Tibial nerve (tissue), 4 donors: ENCODE measurements at regions not wholly inside any gene's neighbourhood (a gene's known extent, or its start where the extent isn't known, plus 50 kb on each side); places are given as distances from the start of the nearest gene placed in this dataset.

Experiments
- DNase-seq, 2 donors: peaks; one replicate each; pipeline ENCODE4 v3.0.0-alpha.2; 2019; ENCODE audit warnings: low spot score in 2 of 2
- H3K27ac ChIP-seq, 4 donors: fragments of 200-600 bp; sonication (generic) in 3 of 4; one replicate each; pipeline ENCODE4 v1.5.1; 2017 to 2019; ENCODE audit warnings: mild to moderate bottlenecking in 1 of 4
- H3K27me3 ChIP-seq, 2 donors: fragments of 200-600 bp; sonication (generic) in 1 of 2; one replicate each; pipeline versions ENCODE4 v1.5.1 to v1.6.0; 2017 to 2019
- H3K36me3 ChIP-seq, 3 donors: fragments of 200-600 bp; sonication (generic); one replicate each; pipeline ENCODE4 v1.5.1; 2018 to 2019
- H3K4me1 ChIP-seq, 4 donors: fragments of 200-600 bp; sonication (generic) in 3 of 4; one replicate each; pipeline ENCODE4 v1.5.1; 2017 to 2019
- H3K4me3 ChIP-seq, 4 donors: fragments of 200-600 bp; sonication (generic) in 3 of 4; one replicate each; pipeline ENCODE4 v1.5.1; 2017 to 2019; ENCODE audit warnings: mild to moderate bottlenecking in 1 of 4, moderate library complexity in 1 of 4
- H3K9me3 ChIP-seq, 4 donors: fragments of 200-600 bp; sonication (generic) in 3 of 4; one replicate each; pipeline ENCODE4 v1.5.1; 2017 to 2019
- EP300 ChIP-seq, 2 donors: sonication (generic); formaldehyde crosslinking; IDR thresholded peaks; one replicate each; pipeline ENCODE4 v1.6.1; 2017; ENCODE audit warnings: antibody characterized with exemption in 2 of 2, mild to moderate bottlenecking in 1 of 2
- POLR2A ChIP-seq, 2 donors: fragments of 450-650 bp; IDR thresholded peaks; one replicate each; pipeline ENCODE4 v1.6.1; 2017; ENCODE audit warnings: antibody characterized with exemption in 2 of 2, mild to moderate bottlenecking in 2 of 2, moderate library complexity in 2 of 2
- WGBS, 2 donors: methylation state at CpG; one replicate each; pipeline ENCODE4 v1.1.5; 2018; 5-methylcytosine and 5-hydroxymethylcytosine counted together
- TF ChIP-seq, protein P1 (sequence below), 5 experiments: fragments of 200-600 bp in 3 of 5; fragments of 450-650 bp in 2 of 5; sonication (generic) in 3 of 5; IDR thresholded peaks; one replicate each; pipeline ENCODE4 v1.5.1; 2016 to 2019; ENCODE audit warnings: antibody characterized with exemption in 5 of 5, mild to moderate bottlenecking in 3 of 5, moderate library complexity in 2 of 5

DNA sequence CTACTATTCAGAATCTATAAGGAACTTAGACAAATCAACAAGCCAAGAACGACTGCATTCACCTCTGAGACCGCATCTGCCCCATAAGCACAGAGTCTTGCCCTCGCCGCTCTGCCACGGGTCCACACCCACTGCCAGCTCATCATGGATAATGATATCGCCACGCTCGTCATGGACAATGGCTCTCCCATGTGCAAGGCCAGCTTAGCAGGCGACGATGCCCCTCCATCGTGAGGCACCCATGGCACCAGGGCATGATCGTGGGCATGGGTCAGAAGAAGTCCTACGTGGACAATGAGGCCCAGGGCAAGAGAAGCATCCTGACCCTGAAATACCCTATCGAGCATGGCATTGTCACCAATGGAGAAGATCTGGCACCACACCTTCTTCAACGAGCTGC is 92.1 kb upstream of the FXR1 start:
- Histone ChIP-seq H3K27ac (no peak overlapping the region), H3K9me3 (no peaks in the 10 kb centered on the region), H3K36me3 (no peaks in the 10 kb centered on the region), H3K4me3 (no peak overlapping the region), H3K4me1 (no peaks in the 10 kb centered on the region), H3K27me3 (no peaks in the 10 kb centered on the region)
- TF ChIP-seq, protein P1, sequence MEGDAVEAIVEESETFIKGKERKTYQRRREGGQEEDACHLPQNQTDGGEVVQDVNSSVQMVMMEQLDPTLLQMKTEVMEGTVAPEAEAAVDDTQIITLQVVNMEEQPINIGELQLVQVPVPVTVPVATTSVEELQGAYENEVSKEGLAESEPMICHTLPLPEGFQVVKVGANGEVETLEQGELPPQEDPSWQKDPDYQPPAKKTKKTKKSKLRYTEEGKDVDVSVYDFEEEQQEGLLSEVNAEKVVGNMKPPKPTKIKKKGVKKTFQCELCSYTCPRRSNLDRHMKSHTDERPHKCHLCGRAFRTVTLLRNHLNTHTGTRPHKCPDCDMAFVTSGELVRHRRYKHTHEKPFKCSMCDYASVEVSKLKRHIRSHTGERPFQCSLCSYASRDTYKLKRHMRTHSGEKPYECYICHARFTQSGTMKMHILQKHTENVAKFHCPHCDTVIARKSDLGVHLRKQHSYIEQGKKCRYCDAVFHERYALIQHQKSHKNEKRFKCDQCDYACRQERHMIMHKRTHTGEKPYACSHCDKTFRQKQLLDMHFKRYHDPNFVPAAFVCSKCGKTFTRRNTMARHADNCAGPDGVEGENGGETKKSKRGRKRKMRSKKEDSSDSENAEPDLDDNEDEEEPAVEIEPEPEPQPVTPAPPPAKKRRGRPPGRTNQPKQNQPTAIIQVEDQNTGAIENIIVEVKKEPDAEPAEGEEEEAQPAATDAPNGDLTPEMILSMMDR (IDR thresholded peaks at IDR 0.05): no peak
- TF ChIP-seq EP300 (IDR thresholded peaks at IDR 0.05) (no peak), POLR2A (IDR thresholded peaks at IDR 0.05) (no peak)
- DNase-seq: no peak
- WGBS, 2 donors: 94 to 95% methylated on average over 13 to 15 of the region's 15 CpGs

DNA sequence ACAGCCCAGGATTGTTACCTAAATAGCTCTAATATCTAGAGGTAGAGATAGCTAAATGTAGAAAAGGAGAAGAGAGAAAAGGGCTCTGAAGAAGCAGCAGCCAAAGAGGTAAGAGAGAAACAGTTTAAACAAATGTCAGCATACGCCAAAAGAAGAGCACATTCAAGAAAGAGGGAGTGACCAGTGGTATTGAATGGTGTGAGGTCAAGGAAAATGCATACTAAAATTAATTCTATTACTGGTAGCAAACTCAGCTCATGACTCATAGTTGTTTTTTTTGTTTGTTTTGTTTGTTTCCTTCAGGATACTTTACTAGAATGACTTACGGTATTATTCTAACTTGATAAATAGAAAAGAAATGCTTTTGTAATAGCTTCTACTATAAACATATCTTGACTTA is 86.5 kb upstream of the FXR1 start:
- no peak for DNase-seq
- WGBS, 2 donors: 70 to 72% methylated on average over 2 of the region's 2 CpGs
- TF ChIP-seq, protein P1 (IDR thresholded peaks at IDR 0.05): no peak
- TF ChIP-seq POLR2A (IDR thresholded peaks at IDR 0.05) (no peak), EP300 (IDR thresholded peaks at IDR 0.05) (no peak)

DNA sequence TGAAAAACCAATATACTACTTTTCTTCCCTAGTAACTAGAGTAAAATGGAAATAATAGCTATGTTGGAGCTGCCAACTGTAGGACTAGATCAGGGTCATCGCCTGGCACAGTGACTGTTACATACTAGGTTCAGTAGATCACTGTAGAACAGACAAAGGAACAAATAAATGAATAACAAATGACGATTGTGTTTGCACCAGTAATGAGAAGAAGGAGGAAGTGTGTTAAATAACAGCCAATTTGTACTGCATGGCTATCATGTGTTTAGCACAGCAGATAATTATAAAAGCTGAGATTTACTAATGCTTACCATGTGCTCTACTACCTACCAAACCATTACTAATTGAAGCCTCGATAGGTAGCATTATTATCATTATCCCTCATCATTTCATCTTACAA is 85.3 kb upstream of the FXR1 start:
- no peak for DNase-seq
- H3K4me3 ChIP-seq: no peak overlapping the region
- TF ChIP-seq POLR2A (IDR thresholded peaks at IDR 0.05): no peak
- no peaks in the 10 kb centered on the region for H3K27me3 ChIP-seq
- H3K4me1 ChIP-seq: no peaks in the 10 kb centered on the region
- WGBS, 2 donors: 59 to 60% methylated on average over 3 of the region's 3 CpGs
- H3K9me3 ChIP-seq: peaks cover 0 to 10% (median 0%) of the 10 kb centered on the region in 4 donors
- no peaks in the 10 kb centered on the region for H3K36me3 ChIP-seq
- H3K27ac ChIP-seq: no peak overlapping the region

More for the DNA sequence above, 86.5 kb upstream of the FXR1 start:
- Histone ChIP-seq H3K4me3 (no peak overlapping the region), H3K4me1 (no peaks in the 10 kb centered on the region), H3K9me3 (peaks cover 0 to 10% (median 0%) of the 10 kb centered on the region in 4 donors), H3K27me3 (no peaks in the 10 kb centered on the region), H3K36me3 (no peaks in the 10 kb centered on the region), H3K27ac (no peak overlapping the region)

DNA sequence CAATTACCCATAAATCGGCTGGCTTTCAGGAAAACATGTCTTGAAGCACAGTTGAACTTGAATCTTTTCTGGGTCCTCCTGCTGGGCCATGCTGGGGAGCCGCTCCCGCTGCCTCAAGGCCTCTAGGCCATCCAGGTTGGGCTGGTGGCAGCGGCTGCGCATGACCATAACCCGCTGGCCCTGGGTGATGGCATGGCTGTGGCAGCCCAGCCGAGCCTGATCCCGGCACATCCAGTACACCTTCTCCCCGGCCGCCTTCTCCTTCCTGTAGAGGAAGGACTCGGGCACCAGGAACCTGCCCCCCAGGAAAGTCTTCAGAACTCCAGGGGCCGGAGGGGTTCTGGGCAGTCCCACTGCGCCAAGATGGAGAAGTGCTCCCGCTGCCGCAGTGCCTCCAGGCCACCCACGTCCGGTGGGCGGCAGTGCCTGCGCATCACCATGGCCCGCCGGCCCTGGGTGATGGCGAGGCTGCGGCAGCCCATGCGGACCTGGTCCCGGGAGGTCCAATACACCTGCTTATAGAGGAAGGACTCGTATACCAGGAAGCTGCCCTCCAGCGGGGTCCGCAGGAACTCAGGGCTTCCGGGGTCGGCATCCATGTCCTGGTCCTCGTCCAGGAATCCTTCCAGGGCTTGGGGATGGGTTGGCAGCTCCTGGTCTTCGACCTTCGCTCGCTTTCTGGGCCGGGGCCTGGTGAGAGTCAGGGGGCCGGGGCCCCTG is 84.3 kb upstream of the FXR1 start:
- H3K4me3 ChIP-seq: no peak overlapping the region
- no peak for DNase-seq
- 96 to 98% methylated on average over 29 to 33 of the region's 36 CpGs for WGBS, 2 donors
- no peak overlapping the region for H3K27ac ChIP-seq
- H3K27me3 ChIP-seq: no peaks in the 10 kb centered on the region
- no peaks in the 10 kb centered on the region for H3K4me1 ChIP-seq
- peaks cover 0 to 10% (median 0%) of the 10 kb centered on the region in 4 donors for H3K9me3 ChIP-seq
- TF ChIP-seq POLR2A (IDR thresholded peaks at IDR 0.05) (no peak), EP300 (IDR thresholded peaks at IDR 0.05) (no peak)
- TF ChIP-seq, protein P1 (IDR thresholded peaks at IDR 0.05): no peak
- no peaks in the 10 kb centered on the region for H3K36me3 ChIP-seq

DNA sequence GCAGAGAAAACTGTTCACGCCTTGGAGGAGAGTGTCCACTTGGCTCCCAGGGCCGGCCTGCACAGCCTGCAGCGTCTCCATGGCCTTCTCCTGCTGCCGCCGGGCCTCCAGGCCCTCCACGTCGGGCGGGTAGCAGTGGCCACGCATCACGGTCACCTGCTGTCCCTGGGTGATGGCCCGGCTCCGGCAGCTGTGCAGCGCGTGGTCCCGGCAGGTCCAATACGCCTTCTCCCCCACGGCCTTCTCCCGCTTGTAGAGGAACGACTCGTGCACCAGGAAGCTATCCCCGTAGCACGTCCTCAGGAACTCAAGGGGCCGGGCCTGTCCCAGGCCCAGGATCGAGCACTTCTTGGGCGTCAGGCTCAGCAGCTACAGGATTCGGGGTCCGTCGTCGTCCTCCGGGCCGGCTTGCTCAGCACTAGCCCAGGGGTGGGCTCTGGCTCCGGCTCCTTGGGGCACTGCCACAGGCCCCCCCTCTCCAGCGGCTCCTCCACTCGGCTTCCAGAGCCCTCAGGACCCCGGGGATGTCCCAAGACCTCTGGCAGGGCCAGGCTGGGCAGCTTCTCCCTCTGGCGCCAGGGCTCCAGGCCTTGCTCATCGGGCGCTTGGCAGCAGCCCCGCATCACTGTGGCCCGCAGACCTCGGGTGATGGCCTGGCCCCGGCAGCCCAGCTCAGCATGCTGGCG is 83.6 kb upstream of the FXR1 start:
- 93 to 95% methylated on average over 35 to 43 of the region's 43 CpGs for WGBS, 2 donors

More for the DNA sequence above, 83.6 kb upstream of the FXR1 start:
- peaks cover 0 to 10% (median 0%) of the 10 kb centered on the region in 4 donors for H3K9me3 ChIP-seq
- no peak for DNase-seq
- H3K27me3 ChIP-seq: no peaks in the 10 kb centered on the region
- no peak overlapping the region for H3K27ac ChIP-seq
- H3K36me3 ChIP-seq: no peaks in the 10 kb centered on the region
- H3K4me3 ChIP-seq: no peak overlapping the region
- H3K4me1 ChIP-seq: no peaks in the 10 kb centered on the region
- TF ChIP-seq POLR2A (IDR thresholded peaks at IDR 0.05) (no peak), EP300 (IDR thresholded peaks at IDR 0.05) (no peak)
- TF ChIP-seq, protein P1 (IDR thresholded peaks at IDR 0.05): no peak
